ENCODE measurements at regions not wholly inside any gene's neighbourhood (a gene's known extent, or its start where the extent isn't known, plus 50 kb on each side); places are given as distances from the start of the nearest gene placed in this dataset.
"Not testable (repeated sequence)": the region's sequence is repeated elsewhere in the genome, so short reads cannot be mapped to it uniquely, and the experiment has no call there.

DNA sequence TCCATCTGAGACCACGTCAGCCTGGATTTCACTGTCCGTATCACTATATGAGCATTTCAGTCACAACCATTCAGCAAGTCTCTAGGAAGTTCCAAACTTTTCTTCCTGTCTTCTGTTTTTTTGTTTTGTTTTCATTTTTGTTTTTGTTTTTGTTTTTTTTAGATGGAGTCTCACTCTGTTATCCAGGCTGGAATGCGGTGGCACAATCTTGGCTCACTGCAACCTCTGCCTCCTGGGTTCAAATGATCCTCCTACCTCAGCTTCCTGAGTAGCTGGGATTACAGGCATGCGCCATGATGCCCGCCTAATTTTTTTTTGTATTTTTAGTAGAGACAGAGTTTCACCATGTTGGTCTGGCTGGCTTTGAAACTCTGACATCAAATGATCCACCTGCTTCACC lies 1715.9 kb downstream of the SPATA31A7 start:
- no CpG with 5 or more reads among the region's 5 CpGs for WGBS, 10 experiments

DNA sequence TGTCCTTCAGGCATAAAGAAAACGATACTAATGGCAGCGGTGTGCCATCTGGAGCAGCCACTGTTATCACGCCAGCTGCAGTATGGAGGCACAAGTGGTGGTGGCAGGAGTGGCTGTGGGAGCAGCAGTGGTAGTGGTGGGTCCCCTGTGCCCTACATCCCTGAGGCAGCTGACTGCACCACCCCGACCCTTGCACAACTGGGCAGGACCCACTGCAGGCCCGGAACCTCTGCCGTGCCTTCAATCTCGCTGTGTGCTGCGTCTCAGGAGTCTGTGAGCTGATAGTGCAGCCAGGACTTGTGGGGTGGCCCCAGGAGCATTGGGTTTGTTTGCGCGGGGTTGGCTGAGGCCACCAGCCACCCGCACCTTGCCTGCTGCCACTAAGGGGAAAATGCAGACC lies 1718.0 kb downstream of the SPATA31A7 start:
- no CpG with 5 or more reads among the region's 11 CpGs for WGBS, 10 experiments
- H3K4me3 ChIP-seq; H3K27ac ChIP-seq; in situ Hi-C loops (cut with MboI; ENCODE audit: low pct_unique_long_range_greater_than_20kb in 2 of 9, low sequenced_read_pairs in 9 of 9, unreplicated experiment in 9 of 9); ATAC-seq (replicated peaks in 6 of 8); H3K4me1 ChIP-seq (replicated peaks in 1 of 2): not testable (repeated sequence)

More for the DNA sequence above, 1715.9 kb downstream of the SPATA31A7 start:
- H3K27ac ChIP-seq; in situ Hi-C loops (cut with MboI; ENCODE audit: low pct_unique_long_range_greater_than_20kb in 2 of 9, low sequenced_read_pairs in 9 of 9, unreplicated experiment in 9 of 9); H3K4me1 ChIP-seq (replicated peaks in 1 of 2); ATAC-seq (replicated peaks in 6 of 8); H3K4me3 ChIP-seq: not testable (repeated sequence)

- in situ Hi-C loops (cut with MboI; ENCODE audit: low pct_unique_long_range_greater_than_20kb in 2 of 9, low sequenced_read_pairs in 9 of 9, unreplicated experiment in 9 of 9); H3K4me3 ChIP-seq; ATAC-seq (replicated peaks in 6 of 8); H3K4me1 ChIP-seq (replicated peaks in 1 of 2); H3K27ac ChIP-seq: not testable (repeated sequence)
- WGBS, 10 experiments = no CpG with 5 or more reads among the region's 4 CpGs
Measured at GRCh38 chr9:62908271-62908670, 1718.4 kb downstream of the SPATA31A7 start.

GRCh38 chr9:62909447-62909846 lies 1719.6 kb downstream of the SPATA31A7 start:
- H3K4me1 ChIP-seq (replicated peaks in 1 of 2); H3K4me3 ChIP-seq; H3K27ac ChIP-seq; ATAC-seq (replicated peaks in 6 of 8); in situ Hi-C loops (cut with MboI; ENCODE audit: low pct_unique_long_range_greater_than_20kb in 2 of 9, low sequenced_read_pairs in 9 of 9, unreplicated experiment in 9 of 9): not testable (repeated sequence)
- WGBS, 10 experiments = no CpG with 5 or more reads among the region's 8 CpGs

DNA sequence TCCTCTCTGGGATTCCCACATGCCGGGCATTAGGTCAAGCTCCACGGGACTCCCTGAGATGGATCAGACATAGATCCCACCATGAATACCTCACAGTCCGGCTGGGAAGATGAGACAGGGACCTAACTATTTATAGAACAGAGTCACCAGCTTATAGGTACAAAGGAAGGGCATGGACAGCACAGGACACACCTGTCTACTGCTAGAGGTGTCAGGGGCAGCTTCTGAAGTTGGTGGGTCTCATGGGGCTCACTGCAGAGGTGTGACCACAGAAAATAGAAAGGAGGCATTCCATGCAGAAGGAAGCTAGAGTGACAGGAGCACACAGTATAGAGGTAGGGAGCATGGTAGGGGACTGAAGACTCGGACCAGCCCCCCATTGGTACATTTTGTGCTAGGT lies 1722.4 kb downstream of the SPATA31A7 start:
- no CpG with 5 or more reads among the region's 4 CpGs for WGBS, 10 experiments
- H3K4me1 ChIP-seq (replicated peaks in 1 of 2); H3K27ac ChIP-seq; in situ Hi-C loops (cut with MboI; ENCODE audit: low pct_unique_long_range_greater_than_20kb in 2 of 9, low sequenced_read_pairs in 9 of 9, unreplicated experiment in 9 of 9); H3K4me3 ChIP-seq; ATAC-seq (replicated peaks in 6 of 8): not testable (repeated sequence)

DNA sequence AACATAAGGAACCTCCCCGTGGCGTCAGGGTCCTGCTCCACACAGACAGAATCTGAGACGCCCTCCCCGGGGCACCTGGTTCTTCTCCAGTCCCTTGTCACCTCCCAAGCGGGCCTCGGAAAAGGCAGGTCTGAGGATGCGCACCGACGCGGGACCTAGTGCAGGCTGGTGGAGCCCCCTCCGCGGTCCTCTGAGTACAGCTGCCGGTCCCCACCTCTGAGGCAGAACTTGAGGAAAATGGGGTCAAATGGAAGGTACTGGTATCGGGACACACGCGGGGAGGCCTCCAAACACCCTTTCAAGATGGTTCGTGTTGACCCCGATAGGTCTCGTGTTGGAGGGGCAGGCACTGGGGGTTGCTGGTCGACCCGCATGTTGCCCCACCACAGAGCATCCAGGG lies 1725.3 kb downstream of the SPATA31A7 start:
- ATAC-seq (replicated peaks in 6 of 8); H3K4me3 ChIP-seq; H3K27ac ChIP-seq; H3K4me1 ChIP-seq (replicated peaks in 1 of 2); in situ Hi-C loops (cut with MboI; ENCODE audit: low pct_unique_long_range_greater_than_20kb in 2 of 9, low sequenced_read_pairs in 9 of 9, unreplicated experiment in 9 of 9): not testable (repeated sequence)
- no CpG with 5 or more reads among the region's 21 CpGs for WGBS, 10 experiments

GRCh38 chr9:62915661-62916060 lies 1725.8 kb downstream of the SPATA31A7 start:
- H3K4me3 ChIP-seq; in situ Hi-C loops (cut with MboI; ENCODE audit: low pct_unique_long_range_greater_than_20kb in 2 of 9, low sequenced_read_pairs in 9 of 9, unreplicated experiment in 9 of 9): not testable (repeated sequence)
- WGBS, 10 experiments = no CpG with 5 or more reads among the region's 32 CpGs

GRCh38 chr9:62918648-62919385 lies 1729.0 kb downstream of the SPATA31A7 start:
- ATAC-seq (replicated peaks in 6 of 8) = not testable (repeated sequence)
- WGBS, 10 experiments = no CpG with 5 or more reads among the region's 3 CpGs

More at GRCh38 chr9:62915661-62916060, 1725.8 kb downstream of the SPATA31A7 start:
- H3K4me1 ChIP-seq (replicated peaks in 1 of 2); H3K27ac ChIP-seq: not testable (repeated sequence)
- ATAC-seq (replicated peaks in 6 of 8) = peak; percentile 100

DNA sequence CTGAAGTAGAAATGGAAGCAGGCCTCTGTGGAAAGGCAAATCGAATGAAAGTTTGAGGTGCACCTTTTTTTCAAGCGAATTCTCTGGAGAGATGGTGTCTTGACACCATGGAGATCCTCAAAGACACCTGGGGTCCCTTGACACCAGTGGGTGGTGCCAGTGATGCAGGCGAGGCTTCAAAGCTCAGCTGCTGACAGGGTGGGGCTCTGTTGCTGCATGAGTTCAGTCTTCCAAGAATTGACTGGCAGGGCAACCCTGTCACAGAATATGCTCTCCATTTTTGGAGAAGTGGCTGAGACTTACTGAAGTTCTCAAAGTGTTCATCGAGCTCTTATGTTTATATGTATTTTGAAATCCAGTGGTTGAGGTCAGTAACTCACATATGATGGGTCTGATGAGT lies 1741.6 kb downstream of the SPATA31A7 start:
- in situ Hi-C loops (cut with MboI; ENCODE audit: low pct_unique_long_range_greater_than_20kb in 2 of 9, low sequenced_read_pairs in 9 of 9, unreplicated experiment in 9 of 9); H3K4me3 ChIP-seq; ATAC-seq (replicated peaks in 6 of 8); H3K27ac ChIP-seq; H3K4me1 ChIP-seq (replicated peaks in 1 of 2): not testable (repeated sequence)
- no CpG with 5 or more reads among the region's 4 CpGs for WGBS, 10 experiments

More at GRCh38 chr9:62918648-62919385, 1729.0 kb downstream of the SPATA31A7 start:
- H3K4me1 ChIP-seq (replicated peaks in 1 of 2); H3K4me3 ChIP-seq; H3K27ac ChIP-seq; in situ Hi-C loops (cut with MboI; ENCODE audit: low pct_unique_long_range_greater_than_20kb in 2 of 9, low sequenced_read_pairs in 9 of 9, unreplicated experiment in 9 of 9): not testable (repeated sequence)

DNA sequence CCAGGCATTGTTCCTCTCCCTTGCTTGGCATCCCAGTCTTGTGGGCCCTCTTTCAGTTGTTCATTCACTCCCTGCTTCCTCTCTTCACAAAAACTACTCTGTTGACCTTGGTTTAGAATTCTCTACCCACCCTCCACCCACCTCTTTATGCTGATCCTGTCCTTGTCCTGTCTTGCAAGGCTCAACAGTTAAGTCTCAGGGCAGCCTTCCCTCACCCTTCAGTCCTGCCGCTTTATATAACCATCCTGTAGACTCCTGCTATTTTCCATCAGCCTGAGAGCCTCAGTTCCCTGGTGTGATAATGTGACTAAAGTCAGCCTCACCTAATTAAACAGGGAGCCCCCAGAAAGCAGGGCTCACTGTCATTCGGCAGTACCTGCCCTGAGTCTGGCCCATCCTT lies 1763.0 kb downstream of the SPATA31A7 start:
- WGBS, 10 experiments = no CpG with 5 or more reads among the region's 2 CpGs
- in situ Hi-C loops (cut with MboI; ENCODE audit: low pct_unique_long_range_greater_than_20kb in 2 of 9, low sequenced_read_pairs in 9 of 9, unreplicated experiment in 9 of 9); ATAC-seq (replicated peaks in 6 of 8): not testable (repeated sequence)

More for the DNA sequence above, 1763.0 kb downstream of the SPATA31A7 start:
- not testable (repeated sequence) for H3K4me1 ChIP-seq (replicated peaks in 1 of 2); H3K4me3 ChIP-seq; H3K27ac ChIP-seq
